Activated CD8-positive, alpha-beta T cell treated with anti-CD3 and anti-CD28 coated beads for 36 hours (primary cell): ENCODE measurements at regions not wholly inside any gene's neighbourhood (a gene's known extent, or its start where the extent isn't known, plus 50 kb on each side); places are given as distances from the start of the nearest gene placed in this dataset.

Experiments used
- ATAC-seq: fragments of 200-7000 bp; cut with Tn5 transposase; one replicate; pipeline ENCODE4 v1.10.0; 2021; ENCODE audit warnings: mild to moderate bottlenecking, moderate library complexity
- CTCF ChIA-PET: fragments of 350-600 bp; sonication (Branson Sonifier 250); formaldehyde crosslinking; loops from one replicate; lab custom pipeline; 2021; ENCODE audit warnings: antibody characterized with exemption; lab: Charles Lee
- POLR2A ChIA-PET: fragments of 350-600 bp; sonication (Branson Sonifier 250); formaldehyde crosslinking; loops from one replicate; lab custom pipeline; 2021; ENCODE audit warnings: antibody characterized with exemption; lab: Charles Lee
- DNase-seq: peaks from one replicate; pipeline ENCODE4 v3.0.0-alpha.2; 2020
- H3K27ac Mint-ChIP-seq: one replicate; pipeline ENCODE4 v1.8.0; 2021; ENCODE audit warnings: mild to moderate bottlenecking, mixed read lengths
- H3K27me3 Mint-ChIP-seq: one replicate; pipeline ENCODE4 v1.8.0; 2021; ENCODE audit warnings: mixed read lengths
- H3K36me3 Mint-ChIP-seq: one replicate; pipeline ENCODE4 v1.8.0; 2021; ENCODE audit warnings: low read depth, mixed read lengths
- H3K4me1 Mint-ChIP-seq: one replicate; pipeline ENCODE4 v1.8.0; 2021; ENCODE audit warnings: low read depth, mixed read lengths
- H3K4me3 Mint-ChIP-seq: one replicate; pipeline ENCODE4 v1.8.0; 2021; ENCODE audit warnings: mild to moderate bottlenecking, moderate library complexity, mixed read lengths
- H3K9me3 Mint-ChIP-seq: one replicate; pipeline ENCODE4 v1.8.0; 2021; ENCODE audit warnings: mixed read lengths
- intact Hi-C: fragments of 100-400 bp; cut with micrococcal nuclease; formaldehyde crosslinking; loops from one replicate; pipeline ENCODE4 v1.10.0; 2022
- TF ChIP-seq, protein P1 (sequence below): fragments of 200-600 bp; IDR thresholded peaks from one replicate; pipeline ENCODE4 v1.8.0; 2022; ENCODE audit warnings: antibody characterized with exemption, mild to moderate bottlenecking

DNA sequence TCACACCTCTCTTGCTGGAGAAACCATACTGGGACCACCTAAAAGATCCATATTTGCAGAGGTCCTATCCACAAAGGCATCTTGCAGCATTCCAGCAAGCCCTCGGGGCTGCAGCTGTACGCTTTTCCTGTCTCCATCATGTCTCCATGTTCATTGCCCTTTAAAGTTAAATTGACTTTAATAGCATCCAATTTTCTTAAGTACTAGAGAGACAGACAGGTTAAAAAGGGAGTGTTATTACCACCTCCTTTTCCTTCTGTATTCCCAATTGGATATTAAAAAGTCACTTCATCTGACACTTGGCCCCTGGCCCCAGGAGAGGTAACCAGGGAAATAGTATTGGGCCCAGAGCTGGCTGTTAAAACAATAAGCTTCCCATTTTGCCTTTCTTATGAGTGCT is 178.6 kb downstream of the UNC5CL start:
- intact Hi-C loops: no loop called here
- Mint-ChIP-seq H3K9me3 (no peaks in the 10 kb centered on the region), H3K4me3 (no peak overlapping the region), H3K27me3 (peaks cover 10% of the 10 kb centered on the region), H3K27ac (no peak overlapping the region), H3K36me3 (no peaks in the 10 kb centered on the region), H3K4me1 (no peaks in the 10 kb centered on the region)
- POLR2A ChIA-PET: no interaction called here
- CTCF ChIA-PET: no interaction called here
- DNase-seq (no peak), ATAC-seq (no peak)
- TF ChIP-seq, protein P1, sequence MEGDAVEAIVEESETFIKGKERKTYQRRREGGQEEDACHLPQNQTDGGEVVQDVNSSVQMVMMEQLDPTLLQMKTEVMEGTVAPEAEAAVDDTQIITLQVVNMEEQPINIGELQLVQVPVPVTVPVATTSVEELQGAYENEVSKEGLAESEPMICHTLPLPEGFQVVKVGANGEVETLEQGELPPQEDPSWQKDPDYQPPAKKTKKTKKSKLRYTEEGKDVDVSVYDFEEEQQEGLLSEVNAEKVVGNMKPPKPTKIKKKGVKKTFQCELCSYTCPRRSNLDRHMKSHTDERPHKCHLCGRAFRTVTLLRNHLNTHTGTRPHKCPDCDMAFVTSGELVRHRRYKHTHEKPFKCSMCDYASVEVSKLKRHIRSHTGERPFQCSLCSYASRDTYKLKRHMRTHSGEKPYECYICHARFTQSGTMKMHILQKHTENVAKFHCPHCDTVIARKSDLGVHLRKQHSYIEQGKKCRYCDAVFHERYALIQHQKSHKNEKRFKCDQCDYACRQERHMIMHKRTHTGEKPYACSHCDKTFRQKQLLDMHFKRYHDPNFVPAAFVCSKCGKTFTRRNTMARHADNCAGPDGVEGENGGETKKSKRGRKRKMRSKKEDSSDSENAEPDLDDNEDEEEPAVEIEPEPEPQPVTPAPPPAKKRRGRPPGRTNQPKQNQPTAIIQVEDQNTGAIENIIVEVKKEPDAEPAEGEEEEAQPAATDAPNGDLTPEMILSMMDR: no peak

DNA sequence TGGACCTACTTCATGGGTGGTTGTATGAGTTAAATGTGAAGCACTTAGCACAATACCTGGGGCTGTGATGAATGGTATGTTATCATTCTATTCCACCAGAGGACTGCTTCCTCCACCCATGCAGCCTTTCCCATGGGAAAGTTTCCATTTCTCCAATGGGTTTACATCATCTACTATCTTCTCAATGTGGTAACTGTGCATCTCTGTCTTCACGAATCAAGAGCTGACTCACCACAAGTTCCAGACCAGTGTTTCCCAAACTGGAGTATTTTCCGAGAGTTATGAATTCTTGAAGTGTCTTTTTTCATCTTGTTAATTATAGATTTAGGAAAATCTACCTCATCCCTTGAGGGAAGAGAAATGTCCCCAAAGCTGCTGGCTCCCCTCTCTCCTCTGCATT is 182.8 kb downstream of the UNC5CL start:
- TF ChIP-seq, protein P1: no peak
- Mint-ChIP-seq H3K27ac (no peak overlapping the region), H3K36me3 (no peaks in the 10 kb centered on the region), H3K4me3 (no peak overlapping the region), H3K27me3 (peaks cover 9% of the 10 kb centered on the region), H3K9me3 (no peaks in the 10 kb centered on the region), H3K4me1 (peaks cover 5% of the 10 kb centered on the region)
- no peak for ATAC-seq
- intact Hi-C loops: no loop called here
- DNase-seq: no peak
- POLR2A ChIA-PET: no interaction called here
- CTCF ChIA-PET: no interaction called here

DNA sequence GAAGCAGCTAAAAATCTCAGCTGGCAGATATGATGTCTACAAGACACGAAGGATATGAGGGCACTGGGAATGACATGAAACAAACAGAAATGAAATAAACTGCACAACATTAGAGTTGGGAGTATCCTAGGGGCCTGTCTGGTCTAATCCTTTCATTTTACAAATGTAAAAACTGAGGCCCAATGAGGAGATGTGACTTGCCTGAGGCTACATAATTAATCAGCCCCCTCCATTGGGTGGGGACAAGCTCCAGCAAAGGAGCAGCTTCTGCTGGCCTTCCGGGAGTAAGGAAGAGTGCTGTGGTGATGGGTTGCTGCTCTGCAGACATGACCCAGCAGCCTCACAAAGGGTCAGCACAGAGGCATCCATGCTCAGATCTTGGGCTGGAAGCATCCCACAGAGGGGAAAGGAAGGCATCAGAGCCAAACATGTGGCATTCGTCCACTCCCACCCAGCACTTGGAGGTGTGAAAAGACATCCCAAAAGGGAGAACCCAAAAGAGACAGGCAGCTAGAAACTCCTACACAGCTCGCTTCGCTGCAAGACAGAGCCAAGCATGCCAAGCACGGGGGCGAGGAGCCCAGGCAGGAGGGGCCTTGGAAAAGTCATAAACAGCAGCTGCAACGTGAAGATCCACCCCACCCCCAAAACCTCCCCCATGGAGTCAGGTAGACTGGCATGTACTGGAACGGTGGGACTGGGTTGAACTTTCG is 183.7 kb downstream of the UNC5CL start:
- Mint-ChIP-seq H3K27ac (no peak overlapping the region), H3K4me1 (peaks cover 5% of the 10 kb centered on the region), H3K4me3 (no peak overlapping the region), H3K36me3 (no peaks in the 10 kb centered on the region), H3K27me3 (peaks cover 9% of the 10 kb centered on the region), H3K9me3 (no peaks in the 10 kb centered on the region)
- TF ChIP-seq, protein P1: no peak
- DNase-seq (no peak), ATAC-seq (no peak)
- intact Hi-C loops: no loop called here
- ChIA-PET CTCF (no interaction called here), POLR2A (no interaction called here)

GRCh38 chr6:40854592-40854991 is 184.4 kb downstream of the UNC5CL start:
- DNase-seq: no peak
- POLR2A ChIA-PET: no interaction called here
- H3K36me3 Mint-ChIP-seq: no peaks in the 10 kb centered on the region
- no peak overlapping the region for H3K4me3 Mint-ChIP-seq
- peaks cover 9% of the 10 kb centered on the region for H3K27me3 Mint-ChIP-seq
- H3K27ac Mint-ChIP-seq: no peak overlapping the region
- peaks cover 5% of the 10 kb centered on the region for H3K4me1 Mint-ChIP-seq
- CTCF ChIA-PET: no interaction called here
- TF ChIP-seq, protein P1: no peak
- intact Hi-C loops: no loop called here
- ATAC-seq: no peak
- no peaks in the 10 kb centered on the region for H3K9me3 Mint-ChIP-seq

DNA sequence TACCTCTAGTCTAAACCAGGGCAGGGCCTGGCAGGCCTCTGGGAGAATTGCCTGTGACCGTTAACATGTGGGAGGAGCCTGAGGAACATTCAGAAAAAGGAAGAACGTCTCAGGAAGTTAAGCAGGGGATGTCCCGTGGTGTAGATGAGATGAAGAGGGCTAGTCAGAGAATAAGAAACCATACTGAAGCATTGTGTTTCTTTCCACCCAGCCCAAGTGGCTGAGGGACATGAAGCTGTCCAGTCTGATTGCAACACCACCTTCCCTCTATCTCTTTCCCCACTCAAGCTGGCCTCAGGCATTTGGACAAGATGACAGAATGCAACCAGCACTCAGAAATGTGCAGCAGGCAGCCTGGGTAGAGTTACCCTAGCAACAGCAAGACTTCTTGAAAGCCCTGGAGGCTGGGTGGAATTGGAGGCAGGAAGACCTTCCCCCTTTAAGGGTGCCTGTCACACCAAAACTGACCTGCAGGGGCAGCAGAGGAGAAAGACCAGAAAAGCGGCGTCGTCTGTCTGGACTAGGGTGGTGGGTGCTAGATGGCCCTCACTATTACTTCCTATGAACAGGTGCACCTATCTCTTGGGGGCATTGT is 186.1 kb downstream of the UNC5CL start:
- no peaks in the 10 kb centered on the region for H3K9me3 Mint-ChIP-seq
- ATAC-seq (peak; percentile 55), DNase-seq (peak; percentile 28)
- H3K27ac Mint-ChIP-seq: peak overlapping the region; percentile 61
- CTCF ChIA-PET: interaction anchor here (1.0 to 1.5 kb wide), 3 partner anchors 10 to 17 kb away, joined by 3 to 5 read pairs (median 4); no protein-coding TSS in a partner anchor
- peaks cover 4% of the 10 kb centered on the region for H3K27me3 Mint-ChIP-seq
- TF ChIP-seq, protein P1: peak; percentile 67
- H3K36me3 Mint-ChIP-seq: no peaks in the 10 kb centered on the region
- intact Hi-C loops: no loop called here
- H3K4me3 Mint-ChIP-seq: no peak overlapping the region
- H3K4me1 Mint-ChIP-seq: peaks cover 5% of the 10 kb centered on the region
- POLR2A ChIA-PET: no interaction called here
